ENCODE measurements at regions not wholly inside any gene's neighbourhood (a gene's known extent, or its start where the extent isn't known, plus 50 kb on each side); places are given as distances from the start of the nearest gene placed in this dataset.

GRCh38 chr2:240212425-240213225 lies 72.2 kb upstream of the OTOS start:
- H3K4me1 ChIP-seq = peaks cover 8 to 47% (median 31%) of the 10 kb centered on the region in 10 experiments
- no peak overlapping the region; a peak in 1 of 22 replicates for H3K27ac ChIP-seq
- H4K20me1 ChIP-seq = peaks cover 0 to 10% (median 0%) of the 10 kb centered on the region in 11 experiments; a peak in 1 of 22 replicates
- no peak for TF ChIP-seq Cebpa-rat (IDR thresholded peaks at IDR 0.05)
- H3K4me3 ChIP-seq = no peak overlapping the region
- no peaks in the 10 kb centered on the region for H3K27me3 ChIP-seq
- H3K36me3 ChIP-seq = no peaks in the 10 kb centered on the region
- H3K4me2 ChIP-seq = peak overlapping the region in 9 of 11 experiments; percentile 54 to 85 (median 77); a peak in 16 of 22 replicates
- no peak overlapping the region for H3K9ac ChIP-seq
- peaks cover 0 to 4% (median 0%) of the 10 kb centered on the region in 11 experiments; a peak in 2 of 22 replicates for H3K9me3 ChIP-seq (replicated peaks in 1 of 11)

- H3K4me1 ChIP-seq = peaks cover 8 to 51% (median 31%) of the 10 kb centered on the region in 10 experiments
- H3K4me2 ChIP-seq = peak overlapping the region in 6 of 11 experiments; percentile 6 to 85 (median 45); a peak in 8 of 22 replicates
- H3K9ac ChIP-seq = no peak overlapping the region
- peaks cover 0 to 10% (median 0%) of the 10 kb centered on the region in 11 experiments; a peak in 1 of 22 replicates for H4K20me1 ChIP-seq
- no peaks in the 10 kb centered on the region for H3K36me3 ChIP-seq
- no peak for TF ChIP-seq Cebpa-rat (IDR thresholded peaks at IDR 0.05)
- no peaks in the 10 kb centered on the region for H3K9me3 ChIP-seq (replicated peaks in 1 of 11)
- no peak overlapping the region for H3K4me3 ChIP-seq
- H3K27me3 ChIP-seq = no peaks in the 10 kb centered on the region
- no peak overlapping the region; a peak in 1 of 22 replicates for H3K27ac ChIP-seq
These were observed 72.7 kb upstream of the OTOS start for GRCh38 chr2:240213226-240213475.

GRCh38 chr2:240213476-240214421 lies 73.3 kb upstream of the OTOS start:
- no peak for TF ChIP-seq Cebpa-rat (IDR thresholded peaks at IDR 0.05)

GRCh38 chr2:240214790-240215675 lies 74.6 kb upstream of the OTOS start:
- Histone ChIP-seq H4K20me1 (peaks cover 0 to 10% (median 0%) of the 10 kb centered on the region in 11 experiments; a peak in 1 of 22 replicates), H3K4me3 (no peak overlapping the region), H3K27ac (no peak overlapping the region; a peak in 1 of 22 replicates), H3K4me1 (peaks cover 8 to 39% (median 25%) of the 10 kb centered on the region in 10 experiments), H3K4me2 (no peak overlapping the region), H3K27me3 (no peaks in the 10 kb centered on the region), H3K9ac (no peak overlapping the region), H3K36me3 (no peaks in the 10 kb centered on the region), H3K9me3 (replicated peaks in 1 of 11) (no peaks in the 10 kb centered on the region)
- TF ChIP-seq Cebpa-rat (IDR thresholded peaks at IDR 0.05) = no peak

More at GRCh38 chr2:240213476-240214421, 73.3 kb upstream of the OTOS start:
- H3K4me3 ChIP-seq = no peak overlapping the region
- H3K27me3 ChIP-seq = no peaks in the 10 kb centered on the region
- peaks cover 0 to 10% (median 0%) of the 10 kb centered on the region in 11 experiments; a peak in 1 of 22 replicates for H4K20me1 ChIP-seq
- H3K4me1 ChIP-seq = peaks cover 8 to 48% (median 29%) of the 10 kb centered on the region in 10 experiments
- no peaks in the 10 kb centered on the region for H3K36me3 ChIP-seq
- peak overlapping the region in 3 of 11 experiments; percentile 18 to 85 (median 72); a peak in 5 of 22 replicates for H3K4me2 ChIP-seq
- no peaks in the 10 kb centered on the region for H3K9me3 ChIP-seq (replicated peaks in 1 of 11)
- H3K27ac ChIP-seq = no peak overlapping the region; a peak in 1 of 22 replicates
- no peak overlapping the region for H3K9ac ChIP-seq

GRCh38 chr2:240215676-240216051 lies 75.2 kb upstream of the OTOS start:
- no peak overlapping the region for H3K4me3 ChIP-seq
- peaks cover 8 to 36% (median 24%) of the 10 kb centered on the region in 10 experiments for H3K4me1 ChIP-seq
- H3K27ac ChIP-seq = no peak overlapping the region
- H3K9me3 ChIP-seq (replicated peaks in 1 of 11) = no peaks in the 10 kb centered on the region
- no peaks in the 10 kb centered on the region for H3K36me3 ChIP-seq
- no peaks in the 10 kb centered on the region for H3K27me3 ChIP-seq
- H3K9ac ChIP-seq = no peak overlapping the region
- TF ChIP-seq Cebpa-rat (IDR thresholded peaks at IDR 0.05) = no peak
- H3K4me2 ChIP-seq = no peak overlapping the region
- peaks cover 0 to 10% (median 0%) of the 10 kb centered on the region in 11 experiments; a peak in 1 of 22 replicates for H4K20me1 ChIP-seq

- no peak for TF ChIP-seq Cebpa-rat (IDR thresholded peaks at IDR 0.05)
- H3K9ac ChIP-seq = no peak overlapping the region
- peaks cover 8 to 31% (median 21%) of the 10 kb centered on the region in 10 experiments for H3K4me1 ChIP-seq
These were observed 75.7 kb upstream of the OTOS start for GRCh38 chr2:240216167-240216566.

GRCh38 chr2:240217431-240218301 lies 77.2 kb upstream of the OTOS start:
- H3K36me3 ChIP-seq = no peaks in the 10 kb centered on the region
- peaks cover 0 to 16% (median 6%) of the 10 kb centered on the region in 10 experiments; a peak in 11 of 20 replicates for H3K4me1 ChIP-seq
- TF ChIP-seq Cebpa-rat (IDR thresholded peaks at IDR 0.05) = no peak
- H3K4me3 ChIP-seq = no peak overlapping the region
- H3K27me3 ChIP-seq = no peaks in the 10 kb centered on the region
- no peak overlapping the region for H3K27ac ChIP-seq
- H3K4me2 ChIP-seq = no peak overlapping the region
- no peak overlapping the region for H3K9ac ChIP-seq
- H4K20me1 ChIP-seq = no peaks in the 10 kb centered on the region; a peak in 1 of 22 replicates
- H3K9me3 ChIP-seq (replicated peaks in 1 of 11) = peaks cover 0 to 7% (median 0%) of the 10 kb centered on the region in 11 experiments; a peak in 2 of 22 replicates

More at GRCh38 chr2:240216167-240216566, 75.7 kb upstream of the OTOS start:
- Histone ChIP-seq H3K27ac (no peak overlapping the region), H3K9me3 (replicated peaks in 1 of 11) (no peaks in the 10 kb centered on the region), H3K27me3 (no peaks in the 10 kb centered on the region), H3K36me3 (no peaks in the 10 kb centered on the region), H3K4me3 (no peak overlapping the region), H4K20me1 (peaks cover 0 to 10% (median 0%) of the 10 kb centered on the region in 11 experiments; a peak in 1 of 22 replicates), H3K4me2 (no peak overlapping the region)

Measured in BLaER1 treated with 17β-estradiol and CSF1 and Interleukin-3, amounts not matched to agents 10 nM and 100 nM (cell line).